K562 (cell line): ENCODE measurements at regions not wholly inside any gene's neighbourhood (a gene's known extent, or its start where the extent isn't known, plus 50 kb on each side); places are given as distances from the start of the nearest gene placed in this dataset.

Experiments
- ATAC-seq: fragments of 200-7000 bp; cut with Tn5 transposase; 3 replicates; pipeline ENCODE4 v1.9.1; 2020; ENCODE audit warnings: moderate library complexity
- BruUV-seq: library from RNA; stranded (reverse); fragments of 400-500 nt; replicated peaks from 2 replicates; lab custom pipeline; 2021; lab: Mats Ljungman, UMichigan
- CTCF ChIA-PET: fragments of 300-600 bp; formaldehyde crosslinking; extraction: SDS; loops from one replicate; lab custom pipeline; 2021; ENCODE audit warnings: low intra/inter-chr PET ratio; lab: Yijun Ruan, JAX
- POLR2A ChIA-PET: fragments of 300-600, 350-650 bp; sonication (Branson Sonifier 250); formaldehyde crosslinking; extraction: SDS; loops from one replicate; lab custom pipeline; 2021; ENCODE audit warnings: antibody characterized with exemption, inconsistent platforms; lab: Yijun Ruan, JAX
- DNase-seq, 4 experiments: peaks; one replicate each; pipeline versions ENCODE4 v3.0.0 to v3.0.0-alpha.2; 2011 to 2018; ENCODE audit warnings: low spot score in 3 of 4, mixed read lengths in 3 of 4; ENCODE audit errors: extremely low read depth in 1 of 4
- FAIRE-seq: peaks from 2 replicates; lab custom pipeline; 2011; peaks lifted over from hg19 to GRCh38; lab: Jason Lieb, UNC
- H2AFZ ChIP-seq: 2 replicates; pipeline ENCODE4 v1.6.0; 2011; ENCODE audit warnings: low read depth, low read length, control low read depth, inconsistent platforms
- H3K27ac ChIP-seq: fragments of 200-600 bp; 3 replicates; pipeline ENCODE4 v1.8.0; 2011; ENCODE audit warnings: low read depth, mild to moderate bottlenecking, control low read depth, inconsistent platforms, low read length, moderate library complexity, mixed read lengths; ENCODE audit errors: extremely low read depth
- H3K27me3 ChIP-seq, 2 experiments: fragments of 300-600 bp in 1 of 2; 2 replicates in 1 of 2; 3 replicates in 1 of 2; pipeline versions ENCODE4 v1.6.0 to v1.8.0; 2011; ENCODE audit warnings: inconsistent platforms in 2 of 2, low read length in 2 of 2, mild to moderate bottlenecking in 1 of 2, mixed read lengths in 1 of 2, moderate library complexity in 1 of 2; ENCODE audit not compliant: control insufficient read depth in 2 of 2, insufficient read depth in 2 of 2
- H3K36me3 ChIP-seq: fragments of 300-600 bp; 3 replicates; pipeline ENCODE4 v1.8.0; 2011; ENCODE audit warnings: mild to moderate bottlenecking, low read length, inconsistent platforms; ENCODE audit not compliant: control insufficient read depth, insufficient read depth
- H3K4me1 ChIP-seq, 2 experiments: fragments of 200-600 bp in 1 of 2; replicated peaks in 1 of 2; 2 replicates in 1 of 2; 3 replicates in 1 of 2; pipeline versions ENCODE4 v1.5.1 to v1.8.0; 2011; ENCODE audit warnings: inconsistent platforms in 2 of 2, low read length in 2 of 2, mild to moderate bottlenecking in 1 of 2, mixed read lengths in 1 of 2, moderate library complexity in 1 of 2; ENCODE audit not compliant: control insufficient read depth in 2 of 2, insufficient read depth in 2 of 2
- H3K4me2 ChIP-seq: 2 replicates; pipeline ENCODE4 v1.6.1; 2011; ENCODE audit warnings: low read length, control low read depth, inconsistent platforms, mixed read lengths; ENCODE audit not compliant: insufficient read depth
- H3K4me3 ChIP-seq: fragments of 200-600 bp; sonication (generic), shearing (Covaris generic); 2 replicates; pipeline ENCODE4 v1.5.1; 2016; ENCODE audit warnings: control low read depth, inconsistent platforms
- H3K79me2 ChIP-seq: fragments of 200-600 bp; 3 replicates; pipeline ENCODE4 v1.8.0; 2011; ENCODE audit warnings: low read length, inconsistent platforms; ENCODE audit not compliant: control insufficient read depth, insufficient read depth
- H3K9ac ChIP-seq, 2 experiments: 2 replicates each; pipeline versions ENCODE4 v1.6.0 to v1.6.1; 2011; ENCODE audit warnings: low read depth in 2 of 2, low read length in 2 of 2, control low read depth in 1 of 2, inconsistent platforms in 1 of 2, mild to moderate bottlenecking in 1 of 2, mixed read lengths in 1 of 2; ENCODE audit not compliant: insufficient read depth in 1 of 2
- H3K9me1 ChIP-seq: one replicate; pipeline ENCODE4 v1.6.0; 2011; ENCODE audit warnings: inconsistent platforms, mild to moderate bottlenecking, low read length, moderate library complexity; ENCODE audit not compliant: control insufficient read depth, insufficient read depth
- H3K9me3 ChIP-seq: replicated peaks from 2 replicates; pipeline ENCODE4 v1.5.1; 2011; ENCODE audit warnings: low read depth, low read length, inconsistent platforms; ENCODE audit not compliant: control insufficient read depth, insufficient read depth
- H4K20me1 ChIP-seq: replicated peaks from 2 replicates; pipeline ENCODE4 v1.6.1; 2011; ENCODE audit warnings: low read length, inconsistent platforms, mixed read lengths; ENCODE audit not compliant: control insufficient read depth, insufficient read depth
- ADNP ChIP-seq: fragments of 200-800 bp; sonication (Bioruptor generic); IDR thresholded peaks from 2 replicates; pipeline ENCODE4 v1.6.1; 2016; ENCODE audit warnings: missing genetic modification characterization, missing compliant biosample characterization
- BACH1 ChIP-seq: fragments of 200-800 bp; sonication (Bioruptor generic); IDR thresholded peaks from 2 replicates; pipeline ENCODE4 v1.6.1; 2016; ENCODE audit warnings: missing genetic modification characterization, missing compliant biosample characterization
- CHD1 ChIP-seq: fragments of 200-600 bp; sonication (generic); IDR thresholded peaks from one replicate; pipeline ENCODE4 v1.6.1; 2012; ENCODE audit warnings: mild to moderate bottlenecking, moderate library complexity, low read length, inconsistent platforms
- JUN ChIP-seq, 2 experiments: sonication (generic) in 1 of 2; formaldehyde crosslinking in 1 of 2; IDR thresholded peaks; 2 replicates each; pipeline versions ENCODE4 v1.6.1 to v1.8.0; 2012 to 2022; ENCODE audit warnings: borderline replicate concordance in 2 of 2, mild to moderate bottlenecking in 2 of 2, improper control_type of control experiment in 1 of 2, low read depth in 1 of 2, low read length in 1 of 2, missing genetic modification reagents in 1 of 2
- JUNB ChIP-seq: fragments of 450-650 bp; formaldehyde crosslinking; conservative IDR thresholded peaks from 2 replicates; pipeline ENCODE4 v1.4.0; 2020; ENCODE audit warnings: mild to moderate bottlenecking
- MECOM ChIP-seq: fragments of 250-450 bp; sonication (Bioruptor Pico); IDR thresholded peaks from 2 replicates; pipeline ENCODE4 v1.8.0; 2022; ENCODE audit warnings: inconsistent platforms
- NCOA1 ChIP-seq: fragments of 450-650 bp; IDR thresholded peaks from 2 replicates; pipeline ENCODE4 v1.6.1; 2016; ENCODE audit warnings: low read depth
- NR2F6 ChIP-seq: fragments of 450-650 bp; formaldehyde crosslinking; IDR thresholded peaks from 2 replicates; pipeline ENCODE4 v1.4.0; 2020; ENCODE audit warnings: mild to moderate bottlenecking
- RBM34 ChIP-seq: fragments of 200-400 bp; formaldehyde crosslinking; IDR thresholded peaks from 2 replicates; pipeline ENCODE4 v1.6.1; 2018; ENCODE audit warnings: low read length, borderline replicate concordance; ENCODE audit not compliant: insufficient read depth
- SRSF1 ChIP-seq: fragments of 200-400 bp; formaldehyde crosslinking; IDR thresholded peaks from 2 replicates; pipeline ENCODE4 v1.6.1; 2017; ENCODE audit warnings: mild to moderate bottlenecking, low read depth, low read length, moderate library complexity
- TGIF2 ChIP-seq: sonication (generic); formaldehyde crosslinking; IDR thresholded peaks from 2 replicates; pipeline ENCODE4 v1.8.1; 2022; ENCODE audit warnings: mild to moderate bottlenecking, missing genetic modification reagents, moderate library complexity
- VEZF1 ChIP-seq: fragments of 200-800 bp; sonication (Bioruptor generic); IDR thresholded peaks from 2 replicates; pipeline ENCODE4 v1.6.1; 2017; ENCODE audit warnings: missing genetic modification characterization, missing compliant biosample characterization
- ZNF12 ChIP-seq: sonication (generic); formaldehyde crosslinking; IDR thresholded peaks from 2 replicates; pipeline ENCODE4 v1.4.0; 2020; ENCODE audit warnings: mild to moderate bottlenecking, missing genetic modification reagents
- ZNF121 ChIP-seq: sonication (generic); formaldehyde crosslinking; conservative IDR thresholded peaks from 2 replicates; pipeline ENCODE4 v1.8.0; 2022; ENCODE audit warnings: missing genetic modification reagents
- ZNF76 ChIP-seq: fragments of 250-450 bp; sonication (Bioruptor Pico); IDR thresholded peaks from 2 replicates; pipeline ENCODE4 v1.4.0; 2020; ENCODE audit warnings: mild to moderate bottlenecking, moderate library complexity, borderline replicate concordance
- WGBS: fragments of 100-300 bp; shearing (Covaris generic); methylation state at CpG from one replicate; pipeline ENCODE4 v1.1.6; 2016; ENCODE audit warnings: low coverage, mixed read lengths; ENCODE audit not compliant: insufficient coverage; ENCODE audit errors: missing lambda C conversion rate; 5-methylcytosine and 5-hydroxymethylcytosine counted together
- in situ Hi-C: fragments of 300-500 bp; cut with MboI; formaldehyde crosslinking; loops from 4 replicates; pipeline ENCODE4 v1.15.0; 2018; ENCODE audit warnings: inconsistent platforms, mixed read lengths
- intact Hi-C: fragments of 100-400 bp; cut with micrococcal nuclease; formaldehyde crosslinking; loops from 2 replicates; pipeline ENCODE4 v1.14.2; 2022

- no peak for FAIRE-seq
- BruUV-seq, result no TSS peak
- Histone ChIP-seq H3K4me1 (no peaks in the 10 kb centered on the region), H2AFZ (no peak overlapping the region)
- TF ChIP-seq ZNF121 (no peak), MECOM (CRISPR knock-in tag) (no peak), TGIF2 (CRISPR knock-in tag) (no peak), SRSF1 (no peak), NCOA1 (no peak), RBM34 (no peak), ADNP (no peak), CHD1 (no peak), ZNF12 (no peak), JUN (IDR thresholded peaks at IDR 0.05; ENCODE audit: borderline replicate concordance, low read depth, low read length) (no peak), JUN (CRISPR knock-in tag; IDR thresholded peaks at IDR 0.05; ENCODE audit: borderline replicate concordance) (no peak), VEZF1 (CRISPR knock-in tag) (no peak), JUNB (CRISPR knock-in tag) (no peak), NR2F6 (no peak), BACH1 (tag) (no peak), ZNF76 (CRISPR knock-in tag) (no peak)
- TF ChIP-seq, all 486 proteins: peak for 0
- DNase-seq, result no peak
- CTCF ChIA-PET, result no interaction called here
- Histone ChIP-seq H3K27me3 (no peaks in the 10 kb centered on the region), H3K27ac (no peak overlapping the region), H3K36me3 (no peaks in the 10 kb centered on the region), H3K9me3 (no peaks in the 10 kb centered on the region), H4K20me1 (no peaks in the 10 kb centered on the region), H3K4me3 (no peak overlapping the region), H3K9me1 (no peaks in the 10 kb centered on the region), H3K79me2 (no peaks in the 10 kb centered on the region), H3K4me2 (no peak overlapping the region), H3K9ac (no peak overlapping the region)
- intact Hi-C loops, result no loop called here
- POLR2A ChIA-PET, result no interaction called here
- no peak for ATAC-seq
- WGBS, result 16% methylated on average over 2 of the region's 2 CpGs
- in situ Hi-C loops, result no loop called here
These were observed 225.5 kb upstream of the GALNT5 start for GRCh38 chr2:157032017-157032416.
